Motor neuron (in vitro differentiated cells): ENCODE measurements at regions not wholly inside any gene's neighbourhood (a gene's known extent, or its start where the extent isn't known, plus 50 kb on each side); places are given as distances from the start of the nearest gene placed in this dataset.

Source experiments
- ATAC-seq, 8 experiments: fragments of 200-7000 bp; cut with Tn5 transposase; replicated peaks in 6 of 8; 2 replicates each; pipeline ENCODE4 v1.8.0; 2021; ENCODE audit warnings: mild to moderate bottlenecking in 8 of 8, moderate library complexity in 8 of 8
- H3K27ac ChIP-seq, 2 donors: fragments of 250-450 bp; sonication (Bioruptor Pico); 2 replicates each; pipeline ENCODE4 v1.9.0; 2021; ENCODE audit warnings: antibody characterized with exemption in 2 of 2, mild to moderate bottlenecking in 2 of 2, moderate library complexity in 1 of 2
- H3K4me1 ChIP-seq, 2 donors: fragments of 250-450 bp; sonication (Bioruptor Pico); replicated peaks in 1 of 2; 2 replicates each; pipeline ENCODE4 v1.6.1; 2021; ENCODE audit warnings: antibody characterized with exemption in 2 of 2, mild to moderate bottlenecking in 2 of 2, moderate library complexity in 1 of 2
- H3K4me3 ChIP-seq, 5 donors: fragments of 250-450 bp; sonication (Bioruptor Pico); 2 replicates each; pipeline ENCODE4 v1.9.0; 2021; ENCODE audit warnings: antibody characterized with exemption in 5 of 5, mild to moderate bottlenecking in 5 of 5, moderate library complexity in 4 of 5
- WGBS, 10 experiments: fragments of 450-650 bp; shearing (Covaris generic); methylation state at CpG; one replicate each; pipeline ENCODE4 v1.0.0; 2022; 5-methylcytosine and 5-hydroxymethylcytosine counted together
- in situ Hi-C, 9 experiments: fragments of 400-800 bp; cut with MboI; loops; one replicate each; pipeline ENCODE4 v1.15.0; 2021; ENCODE audit warnings: low sequenced_read_pairs in 9 of 9, low pct_unique_long_range_greater_than_20kb in 2 of 9; ENCODE audit not compliant: unreplicated experiment in 9 of 9

GRCh38 chr12:115763982-115764621 lies 513.4 kb downstream of the MED13L start:
- 0 to 80% (median 47%) methylated on average over 1 to 3 of the region's 3 CpGs; no CpG with 5 or more reads in 1 of the 10 experiments for WGBS, 10 experiments
- H3K4me3 ChIP-seq: no peak overlapping the region
- no peak overlapping the region for H3K27ac ChIP-seq
- in situ Hi-C loops: loop anchor here in 4 of 9 experiments (25.0 kb wide), 1 partner anchor 1102 kb away; no protein-coding TSS in a partner anchor
- no peaks in the 10 kb centered on the region for H3K4me1 ChIP-seq
- no peak for ATAC-seq

GRCh38 chr12:115763376-115763775 lies 514.1 kb downstream of the MED13L start:
- in situ Hi-C loops: loop anchor here in 4 of 9 experiments (25.0 kb wide), 1 partner anchor 1101 kb away; no protein-coding TSS in a partner anchor
- Histone ChIP-seq H3K4me3 (no peak overlapping the region), H3K4me1 (no peaks in the 10 kb centered on the region), H3K27ac (no peak overlapping the region)
- 0 to 81% (median 72%) methylated on average over 1 to 4 of the region's 5 CpGs; no CpG with 5 or more reads in 1 of the 10 experiments for WGBS, 10 experiments
- peak in 3 of 8 experiments; percentile 92 to 96 (median 94) for ATAC-seq

GRCh38 chr12:115762936-115763335 lies 514.6 kb downstream of the MED13L start:
- ATAC-seq: peak in 1 of 8 experiments; percentile 59
- WGBS, 10 experiments: 60 to 100% (median 85%) methylated on average over 1 to 3 of the region's 3 CpGs; no CpG with 5 or more reads in 2 of the 10 experiments
- H3K27ac ChIP-seq: no peak overlapping the region
- in situ Hi-C loops: loop anchor here in 4 of 9 experiments (25.0 kb wide), 1 partner anchor 1101 kb away; no protein-coding TSS in a partner anchor
- H3K4me1 ChIP-seq: no peaks in the 10 kb centered on the region
- no peak overlapping the region for H3K4me3 ChIP-seq

DNA sequence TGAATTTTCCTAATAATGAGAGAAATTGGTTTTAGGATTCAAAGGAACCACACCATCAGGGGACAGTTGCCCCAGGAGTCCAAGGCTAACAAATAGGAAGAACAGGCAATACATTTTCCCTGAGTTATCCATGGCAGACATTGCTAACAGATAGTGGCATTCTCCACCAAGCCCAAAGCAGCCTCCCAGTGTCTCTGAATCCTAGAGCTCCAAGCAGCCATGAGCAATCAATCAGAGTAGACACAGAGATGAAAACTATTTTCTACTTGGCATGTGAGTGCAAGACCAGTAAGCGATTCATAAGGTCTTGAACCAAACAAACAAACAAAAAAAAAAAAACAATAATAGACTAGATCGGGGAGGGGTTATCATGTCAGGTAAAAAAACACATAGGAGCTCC lies 515.7 kb downstream of the MED13L start:
- WGBS, 10 experiments: 57 to 100% (median 88%) methylated on average over 1 to 2 of the region's 2 CpGs; no CpG with 5 or more reads in 1 of the 10 experiments
- in situ Hi-C loops: loop anchor here in 4 of 9 experiments (25.0 kb wide), 1 partner anchor 1099 kb away; no protein-coding TSS in a partner anchor
- ATAC-seq: no peak
- Histone ChIP-seq H3K27ac (no peak overlapping the region), H3K4me3 (no peak overlapping the region), H3K4me1 (no peaks in the 10 kb centered on the region)

DNA sequence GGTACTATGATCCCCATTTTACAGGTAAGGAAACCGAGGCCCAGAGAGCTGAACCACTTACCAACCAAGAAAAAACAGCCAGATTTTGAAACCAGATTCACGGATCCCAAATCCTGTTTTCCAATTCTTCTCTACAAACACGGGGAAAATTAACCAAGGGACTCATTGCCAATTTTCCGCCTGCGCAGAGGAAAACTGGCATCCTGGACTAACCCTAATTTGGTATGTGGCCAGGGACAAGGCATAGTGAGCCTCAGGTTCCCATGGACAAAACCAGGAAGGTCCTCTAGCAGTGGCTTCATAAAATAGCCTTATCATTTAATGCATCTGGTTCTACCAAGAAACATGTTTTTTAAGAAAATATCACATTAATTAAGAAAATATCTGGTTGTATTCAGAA lies 517.3 kb downstream of the MED13L start:
- no peak overlapping the region for H3K27ac ChIP-seq
- no peaks in the 10 kb centered on the region for H3K4me1 ChIP-seq
- WGBS, 10 experiments: 54 to 100% (median 83%) methylated on average over 1 to 5 of the region's 5 CpGs
- in situ Hi-C loops: loop anchor here in 4 of 9 experiments (25.0 kb wide), 1 partner anchor 1098 kb away; no protein-coding TSS in a partner anchor
- ATAC-seq: no peak
- H3K4me3 ChIP-seq: no peak overlapping the region

DNA sequence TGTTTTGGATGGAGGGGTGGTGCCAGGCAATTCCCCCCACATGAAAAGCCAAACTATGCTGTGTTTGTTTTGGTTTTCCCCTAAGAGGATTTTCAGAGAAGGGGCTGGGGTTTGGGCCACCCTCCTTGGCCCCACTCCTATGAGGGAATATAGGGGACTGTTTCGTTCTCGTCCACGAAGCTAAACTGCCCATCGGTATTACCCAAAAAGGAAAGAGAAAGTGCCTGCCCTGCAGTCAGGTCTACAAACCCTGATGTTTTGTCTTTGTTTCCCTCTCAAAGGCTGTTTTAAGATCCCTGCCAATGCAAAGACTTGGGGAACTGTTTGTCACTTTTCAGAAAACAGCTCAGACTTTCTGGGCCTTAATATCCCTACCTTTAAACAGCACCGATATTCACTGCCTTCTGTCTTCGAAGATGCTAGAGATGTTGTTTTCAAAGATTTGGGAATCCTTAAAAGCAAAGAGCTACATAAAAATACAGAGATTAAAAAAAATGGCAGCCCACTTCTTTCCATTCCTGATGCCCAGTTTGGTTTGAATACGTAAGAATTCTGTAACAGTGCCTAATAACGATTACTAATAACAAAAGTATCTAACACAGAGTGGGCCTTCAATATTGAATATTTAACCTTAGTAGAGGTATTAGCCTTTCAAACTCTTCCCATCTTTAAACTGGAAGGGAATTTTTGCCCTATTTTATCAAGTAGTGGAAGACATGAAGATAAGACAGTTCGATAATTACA lies 518.4 kb downstream of the MED13L start:
- no peaks in the 10 kb centered on the region for H3K4me1 ChIP-seq
- H3K4me3 ChIP-seq: no peak overlapping the region
- ATAC-seq: no peak
- in situ Hi-C loops: loop anchor here (10.0 to 25.0 kb wide), 2 partner anchors 1094 to 1097 kb away; no protein-coding TSS in a partner anchor
- H3K27ac ChIP-seq: no peak overlapping the region
- WGBS, 10 experiments: 44 to 100% (median 83%) methylated on average over 1 to 9 of the region's 9 CpGs

DNA sequence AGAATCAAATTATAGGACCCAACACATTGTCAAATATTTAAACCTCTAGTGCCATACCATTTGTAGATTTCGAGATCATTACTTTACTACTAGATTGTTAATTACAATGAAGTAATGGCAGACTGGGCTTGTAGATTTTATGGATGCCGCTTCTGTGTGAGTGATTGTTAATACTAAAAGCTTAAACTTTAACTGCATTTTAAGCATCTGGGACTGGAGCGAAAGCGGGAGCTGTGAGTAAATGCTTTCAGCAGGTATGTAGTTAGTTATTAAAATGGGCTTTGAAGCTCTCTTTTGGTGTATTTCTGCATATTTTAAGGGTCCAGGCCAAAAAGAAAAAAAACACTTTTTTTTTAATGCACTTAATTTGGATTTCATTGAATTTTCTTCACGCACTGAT lies 519.3 kb downstream of the MED13L start:
- ATAC-seq: no peak
- Histone ChIP-seq H3K27ac (no peak overlapping the region), H3K4me3 (no peak overlapping the region), H3K4me1 (no peaks in the 10 kb centered on the region)
- 50 to 94% (median 69%) methylated on average over 1 to 5 of the region's 5 CpGs for WGBS, 10 experiments
- in situ Hi-C loops: loop anchor here (10.0 to 25.0 kb wide), 2 partner anchors 1093 to 1096 kb away; no protein-coding TSS in a partner anchor

- Histone ChIP-seq H3K4me3 (no peak overlapping the region), H3K27ac (no peak overlapping the region), H3K4me1 (no peaks in the 10 kb centered on the region)
- no peak for ATAC-seq
- WGBS, 10 experiments: 21 to 95% (median 75%) methylated on average over 4 to 8 of the region's 8 CpGs
- in situ Hi-C loops: loop anchor here (10.0 to 25.0 kb wide), 2 partner anchors 1092 to 1095 kb away; no protein-coding TSS in a partner anchor
Observed at GRCh38 chr12:115756804-115757203, 520.7 kb downstream of the MED13L start.

DNA sequence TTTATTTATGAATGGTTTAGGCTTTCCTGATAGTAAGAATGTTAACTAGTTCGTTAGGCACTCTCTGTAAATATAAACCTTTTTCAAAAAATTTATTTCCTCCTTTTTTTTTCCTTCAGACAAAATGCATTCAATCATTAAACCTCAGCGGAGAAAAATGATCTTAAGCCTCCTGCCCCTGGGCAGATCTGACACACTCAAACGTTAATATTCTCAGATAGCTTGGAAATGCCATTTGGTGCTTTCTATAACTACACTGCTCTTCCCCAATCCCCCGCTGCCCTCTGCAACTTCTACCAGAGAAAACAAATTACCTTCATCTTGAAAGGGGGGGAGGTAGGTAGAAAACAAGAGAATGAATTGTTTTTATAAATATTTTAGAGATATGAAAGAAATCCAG lies 521.2 kb downstream of the MED13L start:
- in situ Hi-C loops: loop anchor here (10.0 to 25.0 kb wide), 2 partner anchors 1091 to 1094 kb away; no protein-coding TSS in a partner anchor
- WGBS, 10 experiments: 21 to 83% (median 65%) methylated on average over 1 to 4 of the region's 4 CpGs
- ATAC-seq: no peak
- no peak overlapping the region for H3K4me3 ChIP-seq
- no peaks in the 10 kb centered on the region for H3K4me1 ChIP-seq
- no peak overlapping the region for H3K27ac ChIP-seq

- 39 to 67% (median 51%) methylated on average over 2 to 3 of the region's 3 CpGs; no CpG with 5 or more reads in 2 of the 10 experiments for WGBS, 10 experiments
- ATAC-seq: no peak
- in situ Hi-C loops: loop anchor here (10.0 to 25.0 kb wide), 2 partner anchors 1091 to 1093 kb away; no protein-coding TSS in a partner anchor
Observed at GRCh38 chr12:115755725-115756085, 521.8 kb downstream of the MED13L start.

GRCh38 chr12:115755061-115755724 lies 522.3 kb downstream of the MED13L start:
- no peak for ATAC-seq
- H3K4me1 ChIP-seq: no peaks in the 10 kb centered on the region
- no peak overlapping the region for H3K4me3 ChIP-seq
- in situ Hi-C loops: loop anchor here (10.0 to 25.0 kb wide), 2 partner anchors 1090 to 1093 kb away; no protein-coding TSS in a partner anchor
- 23 to 79% (median 67%) methylated on average over 1 to 9 of the region's 9 CpGs for WGBS, 10 experiments
- no peak overlapping the region for H3K27ac ChIP-seq

More at GRCh38 chr12:115755725-115756085, 521.8 kb downstream of the MED13L start:
- Histone ChIP-seq H3K4me1 (no peaks in the 10 kb centered on the region), H3K27ac (no peak overlapping the region), H3K4me3 (no peak overlapping the region)

GRCh38 chr12:115752913-115753726 lies 524.4 kb downstream of the MED13L start:
- Histone ChIP-seq H3K4me1 (no peaks in the 10 kb centered on the region), H3K4me3 (no peak overlapping the region), H3K27ac (no peak overlapping the region)
- in situ Hi-C loops: loop anchor here (10.0 to 25.0 kb wide), 2 partner anchors 1088 to 1091 kb away; no protein-coding TSS in a partner anchor
- 17 to 100% (median 64%) methylated on average over 1 to 4 of the region's 5 CpGs; no CpG with 5 or more reads in 1 of the 10 experiments for WGBS, 10 experiments
- ATAC-seq: peak; percentile 44 to 95 (median 68)
